Peyer's patch (tissue), 4 donors: ENCODE measurements at regions not wholly inside any gene's neighbourhood (a gene's known extent, or its start where the extent isn't known, plus 50 kb on each side); places are given as distances from the start of the nearest gene placed in this dataset.

Source experiments
- DNase-seq, 3 donors: peaks; one replicate each; pipeline ENCODE4 v3.0.0-alpha.2; 2017 to 2019
- H3K27ac ChIP-seq, 4 donors: fragments of 200-600 bp; sonication (generic); one replicate each; pipeline ENCODE4 v1.5.1; 2016 to 2019
- H3K27me3 ChIP-seq, 2 donors: fragments of 200-600 bp; sonication (generic); one replicate each; pipeline ENCODE4 v1.5.1; 2019
- H3K36me3 ChIP-seq, 3 donors: fragments of 200-600 bp; sonication (generic); one replicate each; pipeline ENCODE4 v1.5.1; 2016 to 2019
- H3K4me1 ChIP-seq, 4 donors: fragments of 200-600 bp; sonication (generic); one replicate each; pipeline ENCODE4 v1.5.1; 2016 to 2019
- H3K4me3 ChIP-seq, 4 donors: fragments of 200-600 bp; sonication (generic); 1 replicate in 3 of 4; 2 replicates in 1 of 4; pipeline ENCODE4 v1.5.1; 2016 to 2019; ENCODE audit warnings: mild to moderate bottlenecking in 1 of 4
- H3K9me3 ChIP-seq, 4 donors: fragments of 200-600 bp; sonication (generic); one replicate each; pipeline ENCODE4 v1.5.1; 2016 to 2019; ENCODE audit warnings: mild to moderate bottlenecking in 1 of 4
- CTCF ChIP-seq, 6 experiments: fragments of 450-650 bp in 4 of 6; fragments of 200-600 bp in 2 of 6; sonication (generic) in 1 of 6; IDR thresholded peaks; one replicate each; pipeline ENCODE4 v1.5.1; 2017 to 2019; ENCODE audit warnings: antibody characterized with exemption in 6 of 6, mild to moderate bottlenecking in 3 of 6, moderate library complexity in 1 of 6
- POLR2A ChIP-seq, 2 donors: fragments of 450-650 bp; IDR thresholded peaks; one replicate each; pipeline ENCODE4 v1.5.1; 2017; ENCODE audit warnings: antibody characterized with exemption in 2 of 2, mild to moderate bottlenecking in 2 of 2, moderate library complexity in 2 of 2

- no peaks in the 10 kb centered on the region for H3K27me3 ChIP-seq
- no peak for TF ChIP-seq CTCF (IDR thresholded peaks at IDR 0.05)
- TF ChIP-seq POLR2A (IDR thresholded peaks at IDR 0.05): no peak
- no peaks in the 10 kb centered on the region for H3K9me3 ChIP-seq
Measured at GRCh38 chr10:90042075-90042474, 340.7 kb downstream of the KIF20B start.

GRCh38 chr10:90047243-90047729 lies 345.9 kb downstream of the KIF20B start:
- Histone ChIP-seq H3K4me3 (no peak overlapping the region), H3K27me3 (no peaks in the 10 kb centered on the region), H3K9me3 (no peaks in the 10 kb centered on the region), H3K4me1 (no peaks in the 10 kb centered on the region), H3K27ac (no peak overlapping the region), H3K36me3 (no peaks in the 10 kb centered on the region)
- TF ChIP-seq CTCF (IDR thresholded peaks at IDR 0.05): no peak
- no peak for TF ChIP-seq POLR2A (IDR thresholded peaks at IDR 0.05)
- no peak for DNase-seq

More at GRCh38 chr10:90042075-90042474, 340.7 kb downstream of the KIF20B start:
- Histone ChIP-seq H3K36me3 (no peaks in the 10 kb centered on the region), H3K4me1 (no peaks in the 10 kb centered on the region), H3K27ac (no peak overlapping the region), H3K4me3 (no peak overlapping the region)
- DNase-seq: no peak

- Histone ChIP-seq H3K27me3 (no peaks in the 10 kb centered on the region), H3K4me3 (no peak overlapping the region), H3K4me1 (no peaks in the 10 kb centered on the region), H3K9me3 (no peaks in the 10 kb centered on the region), H3K36me3 (no peaks in the 10 kb centered on the region), H3K27ac (no peak overlapping the region)
- no peak for TF ChIP-seq CTCF (IDR thresholded peaks at IDR 0.05)
- no peak for TF ChIP-seq POLR2A (IDR thresholded peaks at IDR 0.05)
- no peak for DNase-seq
Measured at GRCh38 chr10:90051053-90051452, 349.7 kb downstream of the KIF20B start.

GRCh38 chr10:90051474-90051873 lies 350.1 kb downstream of the KIF20B start:
- H3K36me3 ChIP-seq: no peaks in the 10 kb centered on the region
- no peaks in the 10 kb centered on the region for H3K9me3 ChIP-seq
- no peak overlapping the region for H3K4me3 ChIP-seq
- H3K27ac ChIP-seq: no peak overlapping the region
- no peaks in the 10 kb centered on the region for H3K4me1 ChIP-seq
- DNase-seq: no peak
- H3K27me3 ChIP-seq: no peaks in the 10 kb centered on the region
- TF ChIP-seq CTCF (IDR thresholded peaks at IDR 0.05): no peak
- no peak for TF ChIP-seq POLR2A (IDR thresholded peaks at IDR 0.05)

- no peaks in the 10 kb centered on the region for H3K9me3 ChIP-seq
- H3K36me3 ChIP-seq: no peaks in the 10 kb centered on the region
- no peak overlapping the region for H3K4me3 ChIP-seq
- H3K4me1 ChIP-seq: no peaks in the 10 kb centered on the region
- H3K27ac ChIP-seq: no peak overlapping the region
- no peak for DNase-seq
- H3K27me3 ChIP-seq: no peaks in the 10 kb centered on the region
- TF ChIP-seq CTCF (IDR thresholded peaks at IDR 0.05) (no peak), POLR2A (IDR thresholded peaks at IDR 0.05) (no peak)
Measured at GRCh38 chr10:90062786-90063185, 361.4 kb downstream of the KIF20B start.

GRCh38 chr10:90064295-90064694 lies 362.9 kb downstream of the KIF20B start:
- H3K4me1 ChIP-seq: no peaks in the 10 kb centered on the region
- TF ChIP-seq CTCF (IDR thresholded peaks at IDR 0.05): no peak
- TF ChIP-seq POLR2A (IDR thresholded peaks at IDR 0.05): no peak
- DNase-seq: no peak
- no peak overlapping the region for H3K4me3 ChIP-seq
- no peak overlapping the region for H3K27ac ChIP-seq
- H3K27me3 ChIP-seq: no peaks in the 10 kb centered on the region
- no peaks in the 10 kb centered on the region for H3K36me3 ChIP-seq
- no peaks in the 10 kb centered on the region for H3K9me3 ChIP-seq
